RWPE2 (cell line): ENCODE measurements at regions not wholly inside any gene's neighbourhood (a gene's known extent, or its start where the extent isn't known, plus 50 kb on each side); places are given as distances from the start of the nearest gene placed in this dataset.
A peak's percentile ranks its signal among the peaks of the same experiment; 100 is the strongest.

Source experiments
- ATAC-seq: fragments of 200-7000 bp; cut with Tn5 transposase; 3 replicates; pipeline ENCODE4 v1.9.1; 2021; ENCODE audit warnings: low read depth
- DNase-seq: peaks from one replicate; pipeline ENCODE4 v3.0.0-alpha.2; 2020; ENCODE audit warnings: low spot score
- H3K27ac ChIP-seq: fragments of 450-650 bp; 2 replicates; pipeline ENCODE4 v1.5.1; 2017; ENCODE audit warnings: mild to moderate bottlenecking; ENCODE audit not compliant: poor library complexity, severe bottlenecking
- H3K27me3 ChIP-seq: fragments of 250-450 bp; sonication (Bioruptor Pico); 2 replicates; pipeline ENCODE4 v1.5.1; 2021; ENCODE audit warnings: mild to moderate bottlenecking, moderate library complexity; ENCODE audit not compliant: insufficient read depth, poor library complexity, severe bottlenecking
- H3K36me3 ChIP-seq: fragments of 250-450 bp; sonication (Bioruptor Pico); 2 replicates; pipeline ENCODE4 v1.5.1; 2020; ENCODE audit warnings: low read depth, mild to moderate bottlenecking, moderate library complexity
- H3K4me1 ChIP-seq: fragments of 250-450 bp; sonication (Bioruptor Pico); 2 replicates; pipeline ENCODE4 v1.5.1; 2021; ENCODE audit warnings: mild to moderate bottlenecking, moderate library complexity; ENCODE audit not compliant: insufficient read depth, poor library complexity, severe bottlenecking
- H3K4me3 ChIP-seq: fragments of 250-450 bp; sonication (Bioruptor Pico); 2 replicates; pipeline ENCODE4 v1.5.1; 2021; ENCODE audit warnings: mild to moderate bottlenecking, moderate library complexity; ENCODE audit not compliant: severe bottlenecking
- H3K9me3 ChIP-seq: fragments of 250-450 bp; sonication (Bioruptor Pico); 2 replicates; pipeline ENCODE4 v1.5.1; 2021; ENCODE audit warnings: mild to moderate bottlenecking, moderate library complexity; ENCODE audit not compliant: severe bottlenecking
- CTCF ChIP-seq: fragments of 450-650 bp; IDR thresholded peaks from one replicate; pipeline ENCODE4 v1.5.1; 2017; ENCODE audit warnings: mild to moderate bottlenecking, moderate library complexity; ENCODE audit not compliant: poor library complexity, severe bottlenecking

- no peak for ATAC-seq
- H3K9me3 ChIP-seq, result no peaks in the 10 kb centered on the region
- no peak for TF ChIP-seq CTCF
- no peak overlapping the region for H3K4me3 ChIP-seq
- peaks cover 23% of the 10 kb centered on the region for H3K4me1 ChIP-seq
- no peaks in the 10 kb centered on the region for H3K27me3 ChIP-seq
- no peak for DNase-seq
- H3K36me3 ChIP-seq, result no peaks in the 10 kb centered on the region
- H3K27ac ChIP-seq, result no peak overlapping the region
These were observed 76.9 kb upstream of the NEURL1B start for GRCh38 chr5:172564188-172564587.

DNA sequence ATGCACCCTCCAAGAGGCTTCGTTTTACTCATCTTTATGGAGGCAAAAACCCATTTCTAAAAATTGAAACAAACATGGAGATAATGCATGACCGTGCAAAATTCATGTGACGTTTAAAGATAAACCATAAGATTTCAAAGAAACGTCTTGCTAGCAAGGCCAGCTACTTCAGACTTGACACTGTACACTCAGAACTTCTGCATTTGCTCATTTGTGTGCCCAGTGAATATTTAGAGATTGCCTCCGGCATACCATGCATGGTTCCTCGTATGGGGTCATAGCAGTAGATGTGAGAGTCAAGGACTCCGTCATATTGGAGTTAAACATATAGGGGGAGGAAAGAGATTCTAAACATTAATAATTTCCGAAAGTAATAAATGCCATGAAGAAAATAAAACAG, 78.6 kb upstream of the NEURL1B start:
- H3K4me3 ChIP-seq, result no peak overlapping the region
- no peaks in the 10 kb centered on the region for H3K9me3 ChIP-seq
- ATAC-seq, result no peak
- no peak for DNase-seq
- no peak overlapping the region for H3K27ac ChIP-seq
- no peak for TF ChIP-seq CTCF
- peaks cover 27% of the 10 kb centered on the region for H3K4me1 ChIP-seq
- H3K27me3 ChIP-seq, result no peaks in the 10 kb centered on the region
- H3K36me3 ChIP-seq, result no peaks in the 10 kb centered on the region

GRCh38 chr5:172561151-172561550, 79.9 kb upstream of the NEURL1B start:
- peak overlapping the region; percentile 65 for H3K27ac ChIP-seq
- H3K27me3 ChIP-seq, result no peaks in the 10 kb centered on the region
- peaks cover 27% of the 10 kb centered on the region for H3K4me1 ChIP-seq
- no peak for TF ChIP-seq CTCF
- H3K4me3 ChIP-seq, result no peak overlapping the region
- peak; percentile 72 for ATAC-seq
- no peaks in the 10 kb centered on the region for H3K9me3 ChIP-seq
- DNase-seq, result no peak
- H3K36me3 ChIP-seq, result no peaks in the 10 kb centered on the region

GRCh38 chr5:172559004-172559932, 81.8 kb upstream of the NEURL1B start:
- TF ChIP-seq CTCF, result no peak
- H3K4me1 ChIP-seq, result peaks cover 27% of the 10 kb centered on the region
- H3K27ac ChIP-seq, result peak overlapping the region; percentile 65
- no peak overlapping the region for H3K4me3 ChIP-seq
- no peaks in the 10 kb centered on the region for H3K27me3 ChIP-seq
- no peaks in the 10 kb centered on the region for H3K9me3 ChIP-seq
- peak; percentile 80 for ATAC-seq
- no peaks in the 10 kb centered on the region for H3K36me3 ChIP-seq
- DNase-seq, result no peak
